Mesendoderm (in vitro differentiated cells): ENCODE measurements at regions not wholly inside any gene's neighbourhood (a gene's known extent, or its start where the extent isn't known, plus 50 kb on each side); places are given as distances from the start of the nearest gene placed in this dataset.

ENCODE experiments used
- DNase-seq: peaks from one replicate; pipeline ENCODE4 v3.0.0; 2013
- H2AK5ac ChIP-seq: 2 replicates; pipeline ENCODE4 v1.6.1; 2013; ENCODE audit warnings: low read length, inconsistent platforms
- H2BK120ac ChIP-seq: 2 replicates; pipeline ENCODE4 v1.6.1; 2013; ENCODE audit warnings: low read depth, mild to moderate bottlenecking, low read length, moderate library complexity, mixed read lengths
- H2BK15ac ChIP-seq: replicated peaks from 2 replicates; pipeline ENCODE4 v1.6.1; 2013; ENCODE audit warnings: low read depth, mild to moderate bottlenecking, moderate library complexity
- H2BK5ac ChIP-seq: 2 replicates; pipeline ENCODE4 v1.6.1; 2013; ENCODE audit warnings: low read length, inconsistent platforms
- H3K18ac ChIP-seq: 2 replicates; pipeline ENCODE4 v1.6.1; 2013; ENCODE audit warnings: mild to moderate bottlenecking, low read length, mixed read lengths
- H3K23ac ChIP-seq: one replicate; pipeline ENCODE4 v1.6.1; 2013; ENCODE audit warnings: low read length
- H3K27ac ChIP-seq: 2 replicates; pipeline ENCODE4 v1.5.1; 2013; ENCODE audit warnings: low read depth, mild to moderate bottlenecking, inconsistent platforms, low read length, moderate library complexity
- H3K27me3 ChIP-seq: 2 replicates; pipeline ENCODE4 v1.6.1; 2013; ENCODE audit warnings: low read length, control low read depth, mild to moderate bottlenecking, inconsistent platforms; ENCODE audit not compliant: insufficient read depth, poor library complexity
- H3K36me3 ChIP-seq: 2 replicates; pipeline ENCODE4 v1.6.1; 2013; ENCODE audit warnings: low read length, inconsistent platforms; ENCODE audit not compliant: control insufficient read depth, insufficient read depth
- H3K4ac ChIP-seq: one replicate; pipeline ENCODE4 v1.6.1; 2013; ENCODE audit warnings: low read depth, mild to moderate bottlenecking, low read length, moderate library complexity
- H3K4me1 ChIP-seq: 2 replicates; pipeline ENCODE4 v1.6.1; 2013; ENCODE audit warnings: low read depth, low read length, inconsistent platforms; ENCODE audit not compliant: control insufficient read depth
- H3K4me2 ChIP-seq: 2 replicates; pipeline ENCODE4 v1.6.1; 2013; ENCODE audit warnings: low read length
- H3K4me3 ChIP-seq: 2 replicates; pipeline ENCODE4 v1.5.1; 2013; ENCODE audit warnings: mild to moderate bottlenecking, low read length
- H3K56ac ChIP-seq: one replicate; pipeline ENCODE4 v1.6.1; 2013; ENCODE audit warnings: low read length
- H3K79me1 ChIP-seq: 2 replicates; pipeline ENCODE4 v1.6.1; 2013; ENCODE audit warnings: low read length, inconsistent platforms
- H3K79me2 ChIP-seq: 2 replicates; pipeline ENCODE4 v1.6.1; 2013; ENCODE audit warnings: mild to moderate bottlenecking, low read length; ENCODE audit not compliant: control insufficient read depth, insufficient read depth
- H3K9ac ChIP-seq: 2 replicates; pipeline ENCODE4 v1.6.1; 2013; ENCODE audit warnings: low read length, inconsistent platforms
- H4K5ac ChIP-seq: one replicate; pipeline ENCODE4 v1.6.1; 2013; ENCODE audit warnings: low read length
- H4K8ac ChIP-seq: one replicate; pipeline ENCODE4 v1.6.1; 2013; ENCODE audit warnings: low read depth, mild to moderate bottlenecking, control low read depth, low read length, moderate library complexity
- WGBS: extraction: QIAGEN DNeasy Blood & Tissue Kit; methylation state at CpG from one replicate; pipeline ENCODE4 v1.1.7; 2013; ENCODE audit warnings: low lambda C conversion rate, missing lambda C conversion rate; ENCODE audit not compliant: insufficient coverage; ENCODE audit errors: extremely low coverage; 5-methylcytosine and 5-hydroxymethylcytosine counted together

DNA sequence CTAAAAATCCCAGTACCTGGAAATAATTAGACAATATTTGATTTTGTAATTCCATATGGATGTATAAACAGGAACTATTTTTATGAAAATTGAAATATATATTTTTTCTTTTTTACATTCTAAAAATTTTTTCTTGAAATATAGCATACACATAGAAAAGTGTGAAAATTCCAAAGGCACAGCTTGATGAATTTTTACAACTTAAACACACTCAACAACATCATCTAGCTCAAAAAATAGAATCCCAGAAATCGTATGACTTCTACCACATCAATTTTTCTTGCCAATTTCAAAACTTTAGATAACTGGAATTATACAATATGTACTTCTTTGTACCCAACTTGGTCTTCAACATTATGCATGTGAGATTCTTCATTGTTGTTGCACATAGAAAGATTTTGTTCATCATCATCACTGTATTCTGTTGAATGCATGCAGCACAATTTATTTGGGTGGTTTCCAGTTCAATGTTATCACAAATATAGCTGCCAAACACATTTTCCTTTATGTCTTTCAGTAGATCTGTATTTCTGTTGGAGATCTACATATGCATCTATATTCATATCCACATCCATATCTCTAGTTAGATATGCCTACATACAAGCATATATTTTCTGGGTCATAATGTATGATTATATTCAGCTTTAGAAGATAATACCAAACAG is 340.7 kb upstream of the SLIT2 start:
- no peak overlapping the region for H3K9ac ChIP-seq
- no peak overlapping the region for H3K4me3 ChIP-seq
- no peak overlapping the region for H3K56ac ChIP-seq
- no peak overlapping the region for H2BK120ac ChIP-seq
- no peak overlapping the region for H3K18ac ChIP-seq
- H4K5ac ChIP-seq, result no peak overlapping the region
- no peak overlapping the region for H3K4ac ChIP-seq
- H3K79me1 ChIP-seq, result no peaks in the 10 kb centered on the region
- no peaks in the 10 kb centered on the region for H3K27me3 ChIP-seq
- DNase-seq, result no peak
- no peaks in the 10 kb centered on the region for H3K4me1 ChIP-seq
- H3K79me2 ChIP-seq, result no peaks in the 10 kb centered on the region
- no peaks in the 10 kb centered on the region for H3K36me3 ChIP-seq
- H2AK5ac ChIP-seq, result no peak overlapping the region
- no peak overlapping the region for H2BK5ac ChIP-seq
- H4K8ac ChIP-seq, result no peak overlapping the region
- H3K4me2 ChIP-seq, result no peak overlapping the region
- no peak overlapping the region for H2BK15ac ChIP-seq
- WGBS, result 100% methylated on average over 1 of the region's 1 CpG
- H3K27ac ChIP-seq, result no peak overlapping the region
- no peak overlapping the region for H3K23ac ChIP-seq

DNA sequence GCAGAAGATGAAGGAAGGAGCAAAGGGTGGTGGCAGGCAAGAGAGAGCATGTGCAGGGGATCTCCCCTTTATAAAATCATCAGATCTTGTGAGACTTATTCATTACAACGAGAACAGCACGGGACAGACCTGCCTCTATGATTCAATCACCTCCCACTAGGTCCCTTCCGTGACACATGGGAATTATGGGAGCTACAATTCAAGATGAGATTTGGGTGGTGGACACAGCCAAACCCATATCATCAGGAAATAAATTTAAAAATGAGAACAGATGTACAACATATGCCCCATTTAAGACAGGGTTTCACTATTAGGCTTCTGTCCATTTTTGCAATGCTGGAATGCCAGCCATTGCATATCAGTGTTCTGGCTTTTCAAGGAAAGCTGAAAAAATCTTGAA is 346.7 kb upstream of the SLIT2 start:
- no peak for DNase-seq

DNA sequence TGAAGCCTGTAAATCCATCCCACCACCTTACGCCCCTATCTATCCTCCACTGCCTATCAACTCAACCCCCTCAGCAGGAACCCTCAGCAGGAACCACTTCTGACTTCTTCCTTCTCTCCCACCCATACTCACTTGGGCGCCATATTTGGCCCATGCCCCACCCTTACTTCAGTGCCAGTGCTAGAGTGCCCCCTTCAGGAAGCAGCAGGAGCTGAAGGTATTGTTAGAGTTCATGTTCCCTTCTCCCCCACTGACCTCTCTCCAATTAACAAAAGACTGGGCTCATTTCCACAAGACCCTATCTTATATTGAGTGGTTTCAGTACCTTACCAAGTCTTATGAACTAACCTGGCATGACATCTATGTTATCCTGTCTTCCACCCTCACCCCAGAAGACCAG is 363.1 kb upstream of the SLIT2 start:
- H3K9ac ChIP-seq, result no peak overlapping the region
- no peaks in the 10 kb centered on the region for H3K4me1 ChIP-seq
- H2AK5ac ChIP-seq, result no peak overlapping the region
- no peaks in the 10 kb centered on the region for H3K79me1 ChIP-seq
- no peak overlapping the region for H3K18ac ChIP-seq
- no CpG with 5 or more reads among the region's 2 CpGs for WGBS
- no peaks in the 10 kb centered on the region for H3K27me3 ChIP-seq
- H3K27ac ChIP-seq, result no peak overlapping the region
- no peaks in the 10 kb centered on the region for H3K79me2 ChIP-seq
- H3K4me2 ChIP-seq, result no peak overlapping the region
- H3K23ac ChIP-seq, result no peak overlapping the region
- no peaks in the 10 kb centered on the region for H3K36me3 ChIP-seq
- no peak overlapping the region for H2BK15ac ChIP-seq
- H2BK120ac ChIP-seq, result no peak overlapping the region
- no peak overlapping the region for H3K56ac ChIP-seq
- no peak overlapping the region for H4K8ac ChIP-seq
- no peak overlapping the region for H3K4ac ChIP-seq
- DNase-seq, result peak; percentile 8
- no peak overlapping the region for H3K4me3 ChIP-seq
- no peak overlapping the region for H2BK5ac ChIP-seq
- H4K5ac ChIP-seq, result no peak overlapping the region

More for the DNA sequence above, 346.7 kb upstream of the SLIT2 start:
- H2AK5ac ChIP-seq, result no peak overlapping the region
- H4K5ac ChIP-seq, result no peak overlapping the region
- no peak overlapping the region for H3K23ac ChIP-seq
- H3K79me1 ChIP-seq, result no peaks in the 10 kb centered on the region
- no peak overlapping the region for H3K4me3 ChIP-seq
- H3K18ac ChIP-seq, result no peak overlapping the region
- H3K4me2 ChIP-seq, result no peak overlapping the region
- no peak overlapping the region for H2BK5ac ChIP-seq
- no peaks in the 10 kb centered on the region for H3K36me3 ChIP-seq
- H3K27ac ChIP-seq, result no peak overlapping the region
- no peak overlapping the region for H3K56ac ChIP-seq
- no peak overlapping the region for H4K8ac ChIP-seq
- H3K27me3 ChIP-seq, result no peaks in the 10 kb centered on the region
- H3K4me1 ChIP-seq, result no peaks in the 10 kb centered on the region
- no CpG with 5 or more reads among the region's 3 CpGs for WGBS
- H2BK15ac ChIP-seq, result no peak overlapping the region
- no peaks in the 10 kb centered on the region for H3K79me2 ChIP-seq
- no peak overlapping the region for H3K9ac ChIP-seq
- H3K4ac ChIP-seq, result no peak overlapping the region
- no peak overlapping the region for H2BK120ac ChIP-seq

DNA sequence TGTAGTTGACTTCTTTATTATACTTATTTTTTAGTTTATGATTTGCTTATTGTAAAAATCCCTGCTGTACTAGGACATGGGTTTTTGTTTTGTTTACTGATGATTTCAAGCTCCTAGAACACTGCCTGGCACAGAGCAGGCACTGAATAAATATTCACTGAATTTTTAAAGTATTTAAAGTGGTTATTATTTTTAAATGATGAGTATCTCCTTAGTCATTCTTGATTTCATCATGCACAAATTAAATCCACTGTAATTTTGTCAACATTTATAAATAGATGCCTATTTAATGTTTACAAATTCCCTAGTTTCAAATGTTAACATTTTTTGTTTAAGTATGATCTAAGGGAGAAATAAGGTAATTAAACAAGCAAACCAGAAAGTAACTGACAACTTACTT is 367.9 kb upstream of the SLIT2 start:
- Histone ChIP-seq H3K79me1 (no peaks in the 10 kb centered on the region), H2BK5ac (no peak overlapping the region), H3K4ac (no peak overlapping the region), H3K27ac (no peak overlapping the region), H3K4me3 (no peak overlapping the region), H3K36me3 (no peaks in the 10 kb centered on the region), H2AK5ac (no peak overlapping the region), H3K27me3 (no peaks in the 10 kb centered on the region), H2BK120ac (no peak overlapping the region), H3K56ac (no peak overlapping the region), H3K23ac (no peak overlapping the region), H3K4me2 (no peak overlapping the region), H4K5ac (no peak overlapping the region), H3K79me2 (no peaks in the 10 kb centered on the region), H3K4me1 (no peaks in the 10 kb centered on the region), H3K18ac (no peak overlapping the region), H3K9ac (no peak overlapping the region), H2BK15ac (no peak overlapping the region), H4K8ac (no peak overlapping the region)
- DNase-seq, result no peak

DNA sequence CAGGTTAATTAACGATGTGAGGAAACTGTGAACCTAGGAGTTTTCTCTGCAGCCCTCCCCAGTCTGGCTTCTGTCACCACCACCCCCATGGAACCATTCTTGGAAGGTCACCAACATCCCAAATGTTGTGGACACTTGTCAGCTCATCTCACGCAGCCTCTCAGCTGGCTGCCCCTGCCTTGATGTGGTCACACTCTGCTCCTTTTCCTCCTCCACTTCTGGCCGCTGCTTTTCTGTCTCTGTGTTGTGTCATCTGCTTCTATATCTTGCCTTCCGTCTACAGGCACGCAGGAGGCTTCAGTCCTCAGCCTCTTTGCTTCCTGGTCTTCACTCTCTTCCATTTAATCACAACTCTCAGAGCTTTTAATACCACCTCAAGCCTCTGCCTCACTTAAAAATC is 371.5 kb upstream of the SLIT2 start:
- H4K5ac ChIP-seq, result no peak overlapping the region
- no peak overlapping the region for H3K56ac ChIP-seq
- no peaks in the 10 kb centered on the region for H3K79me2 ChIP-seq
- H3K4me1 ChIP-seq, result no peaks in the 10 kb centered on the region
- H3K23ac ChIP-seq, result no peak overlapping the region
- WGBS, result no CpG with 5 or more reads among the region's 5 CpGs
- no peak overlapping the region for H3K27ac ChIP-seq
- H3K79me1 ChIP-seq, result no peaks in the 10 kb centered on the region
- no peaks in the 10 kb centered on the region for H3K27me3 ChIP-seq
- no peak overlapping the region for H3K4me3 ChIP-seq
- H3K18ac ChIP-seq, result no peak overlapping the region
- H2AK5ac ChIP-seq, result no peak overlapping the region
- no peak overlapping the region for H2BK15ac ChIP-seq
- no peak overlapping the region for H3K9ac ChIP-seq
- no peak overlapping the region for H3K4me2 ChIP-seq
- peak; percentile 19 for DNase-seq
- no peak overlapping the region for H3K4ac ChIP-seq
- no peaks in the 10 kb centered on the region for H3K36me3 ChIP-seq
- H2BK5ac ChIP-seq, result no peak overlapping the region
- no peak overlapping the region for H4K8ac ChIP-seq
- H2BK120ac ChIP-seq, result no peak overlapping the region

DNA sequence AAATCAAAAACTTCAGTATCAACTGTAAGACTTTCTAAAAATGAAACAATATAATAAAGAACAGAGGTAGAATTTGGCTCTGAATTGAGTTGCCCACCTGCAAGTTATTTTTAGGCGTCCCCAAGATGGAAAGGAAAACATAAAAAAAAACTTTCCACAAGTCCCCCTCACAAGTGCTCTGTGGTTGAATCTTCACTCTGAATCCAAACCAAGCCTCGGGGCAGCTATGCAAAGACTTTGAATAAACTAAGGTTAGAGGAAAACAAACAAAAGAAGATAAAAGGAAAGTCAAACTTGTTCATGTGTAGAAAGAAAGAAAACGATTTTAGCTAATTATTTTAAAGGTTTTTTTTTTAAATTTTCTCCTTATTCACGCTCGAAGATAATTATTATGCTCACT is 372.4 kb upstream of the SLIT2 start:
- H3K18ac ChIP-seq, result no peak overlapping the region
- H2BK120ac ChIP-seq, result no peak overlapping the region
- H3K79me2 ChIP-seq, result no peaks in the 10 kb centered on the region
- no peaks in the 10 kb centered on the region for H3K79me1 ChIP-seq
- H3K4me3 ChIP-seq, result no peak overlapping the region
- H3K23ac ChIP-seq, result no peak overlapping the region
- H3K4ac ChIP-seq, result no peak overlapping the region
- WGBS, result no CpG with 5 or more reads among the region's 5 CpGs
- no peaks in the 10 kb centered on the region for H3K4me1 ChIP-seq
- no peak overlapping the region for H3K56ac ChIP-seq
- H2AK5ac ChIP-seq, result no peak overlapping the region
- H3K27ac ChIP-seq, result no peak overlapping the region
- H2BK15ac ChIP-seq, result no peak overlapping the region
- H2BK5ac ChIP-seq, result no peak overlapping the region
- H3K36me3 ChIP-seq, result no peaks in the 10 kb centered on the region
- H3K27me3 ChIP-seq, result no peaks in the 10 kb centered on the region
- no peak overlapping the region for H4K5ac ChIP-seq
- peak; percentile 34 for DNase-seq
- no peak overlapping the region for H3K9ac ChIP-seq
- no peak overlapping the region for H3K4me2 ChIP-seq
- H4K8ac ChIP-seq, result no peak overlapping the region
